WI38 (cell line): ENCODE measurements at regions not wholly inside any gene's neighbourhood (a gene's known extent, or its start where the extent isn't known, plus 50 kb on each side); places are given as distances from the start of the nearest gene placed in this dataset.

Experiments used
- H3K4me3 ChIP-seq: 2 replicates; pipeline ENCODE4 v1.5.1; 2011; ENCODE audit warnings: low read depth, mild to moderate bottlenecking, control low read depth, low read length
- TF ChIP-seq, protein P1 (sequence below): IDR thresholded peaks from 2 replicates; pipeline ENCODE4 v1.5.1; 2012; ENCODE audit warnings: low read depth, mild to moderate bottlenecking, control low read depth, low read length

DNA sequence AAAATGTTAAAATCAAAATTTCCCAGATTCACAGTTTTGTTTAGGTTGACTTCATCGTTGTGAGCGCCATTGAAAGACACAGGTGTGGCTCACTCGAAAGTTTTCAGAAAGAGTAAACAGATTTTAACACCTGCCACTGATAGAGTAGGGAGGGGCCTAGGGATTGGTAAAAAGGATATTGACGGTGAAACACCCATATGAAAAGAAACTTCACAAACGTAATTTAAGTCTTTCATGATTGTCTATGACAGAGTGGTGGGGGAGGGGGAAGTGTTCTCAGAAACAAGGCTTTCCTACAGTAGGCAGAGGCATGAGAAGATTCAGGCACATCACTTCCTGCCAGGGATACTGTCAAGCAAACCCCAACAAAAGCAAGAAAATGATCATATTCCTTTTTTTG lies 101.4 kb downstream of the PERP start:
- TF ChIP-seq, protein P1, sequence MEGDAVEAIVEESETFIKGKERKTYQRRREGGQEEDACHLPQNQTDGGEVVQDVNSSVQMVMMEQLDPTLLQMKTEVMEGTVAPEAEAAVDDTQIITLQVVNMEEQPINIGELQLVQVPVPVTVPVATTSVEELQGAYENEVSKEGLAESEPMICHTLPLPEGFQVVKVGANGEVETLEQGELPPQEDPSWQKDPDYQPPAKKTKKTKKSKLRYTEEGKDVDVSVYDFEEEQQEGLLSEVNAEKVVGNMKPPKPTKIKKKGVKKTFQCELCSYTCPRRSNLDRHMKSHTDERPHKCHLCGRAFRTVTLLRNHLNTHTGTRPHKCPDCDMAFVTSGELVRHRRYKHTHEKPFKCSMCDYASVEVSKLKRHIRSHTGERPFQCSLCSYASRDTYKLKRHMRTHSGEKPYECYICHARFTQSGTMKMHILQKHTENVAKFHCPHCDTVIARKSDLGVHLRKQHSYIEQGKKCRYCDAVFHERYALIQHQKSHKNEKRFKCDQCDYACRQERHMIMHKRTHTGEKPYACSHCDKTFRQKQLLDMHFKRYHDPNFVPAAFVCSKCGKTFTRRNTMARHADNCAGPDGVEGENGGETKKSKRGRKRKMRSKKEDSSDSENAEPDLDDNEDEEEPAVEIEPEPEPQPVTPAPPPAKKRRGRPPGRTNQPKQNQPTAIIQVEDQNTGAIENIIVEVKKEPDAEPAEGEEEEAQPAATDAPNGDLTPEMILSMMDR, result no peak
- H3K4me3 ChIP-seq, result no peak overlapping the region

DNA sequence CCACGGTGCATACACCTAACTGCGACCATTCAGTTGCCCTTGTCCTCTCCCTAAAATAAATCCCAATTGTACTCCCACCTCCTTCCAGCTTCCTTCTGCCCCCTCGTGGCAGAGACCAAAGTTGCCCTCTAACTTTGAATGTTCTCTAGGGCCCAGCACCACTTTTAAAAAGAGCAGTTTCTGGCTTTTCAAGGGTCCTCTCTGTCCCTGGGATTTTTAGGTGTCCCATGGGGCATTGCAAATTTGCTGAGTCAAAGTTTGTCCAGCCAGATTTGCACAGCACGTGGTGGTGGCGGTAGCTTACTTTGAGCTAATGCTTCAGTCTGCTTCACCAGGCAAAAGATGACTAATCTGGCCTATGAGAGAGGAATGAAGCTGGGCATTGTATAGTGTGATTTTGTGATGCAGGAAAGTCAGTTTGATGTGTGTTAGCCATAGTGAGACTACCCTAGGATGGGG lies 100.2 kb downstream of the PERP start:
- no peak overlapping the region for H3K4me3 ChIP-seq
- TF ChIP-seq, protein P1, result peak; percentile 48

DNA sequence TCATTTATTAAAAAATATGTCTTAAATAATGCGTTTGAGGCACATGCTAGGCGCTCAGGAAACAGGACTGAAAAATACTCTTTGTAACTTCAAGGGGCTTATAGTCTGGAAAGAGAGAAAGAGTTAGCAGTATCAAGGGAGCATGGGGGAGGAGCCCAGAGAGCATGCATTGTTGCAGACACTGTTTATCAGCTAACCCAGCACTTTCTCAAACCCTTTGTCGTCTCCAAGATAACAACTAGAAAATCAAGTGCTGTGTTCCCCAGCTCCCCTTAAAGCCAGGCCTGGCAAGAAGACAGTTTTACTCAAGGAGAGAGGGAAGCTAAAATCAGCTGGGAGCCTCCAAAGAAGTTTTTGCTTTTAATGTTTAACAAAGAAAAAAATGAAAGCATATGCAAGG lies 98.4 kb downstream of the PERP start:
- TF ChIP-seq, protein P1, result no peak
- no peak overlapping the region for H3K4me3 ChIP-seq

DNA sequence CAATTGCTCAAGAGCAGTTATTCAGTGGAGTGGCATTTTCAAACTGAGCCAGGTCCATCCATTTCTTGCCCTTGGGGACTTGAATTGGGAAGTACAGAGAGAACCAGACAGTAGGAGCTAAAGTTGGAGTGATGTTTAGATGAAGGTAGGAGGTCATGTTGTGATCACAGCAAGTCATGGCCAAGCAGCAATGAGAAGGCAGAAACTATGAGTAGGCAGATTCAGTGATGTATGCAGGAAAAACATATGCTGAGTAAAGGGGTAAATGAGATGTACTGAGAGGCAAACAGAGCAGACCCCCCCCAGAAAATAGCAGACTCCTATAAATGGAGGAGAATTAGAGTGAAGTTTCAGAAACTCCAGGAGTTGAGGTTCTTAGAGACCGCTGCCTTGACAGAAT lies 95.8 kb downstream of the PERP start:
- TF ChIP-seq, protein P1, result no peak
- no peak overlapping the region for H3K4me3 ChIP-seq

DNA sequence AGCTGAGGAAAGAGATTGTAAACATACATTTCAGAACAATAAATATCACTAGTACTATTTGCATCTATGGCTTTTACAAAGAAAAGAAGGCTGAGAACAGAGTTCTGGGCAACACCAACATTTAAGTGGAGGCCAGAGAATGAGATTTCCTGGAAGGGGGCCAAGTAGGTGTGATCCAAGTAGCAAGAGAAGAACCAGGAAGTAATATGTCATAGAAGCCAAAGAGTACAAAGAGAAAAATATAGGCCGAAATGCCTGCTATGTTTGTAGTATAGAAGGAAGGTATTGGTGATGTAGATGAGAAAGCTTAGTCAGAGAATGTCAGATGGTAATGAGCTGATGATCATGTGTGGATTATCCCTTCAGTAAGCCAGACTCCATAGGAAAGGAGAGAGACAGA lies 94.5 kb downstream of the PERP start:
- no peak overlapping the region for H3K4me3 ChIP-seq
- TF ChIP-seq, protein P1, result no peak

DNA sequence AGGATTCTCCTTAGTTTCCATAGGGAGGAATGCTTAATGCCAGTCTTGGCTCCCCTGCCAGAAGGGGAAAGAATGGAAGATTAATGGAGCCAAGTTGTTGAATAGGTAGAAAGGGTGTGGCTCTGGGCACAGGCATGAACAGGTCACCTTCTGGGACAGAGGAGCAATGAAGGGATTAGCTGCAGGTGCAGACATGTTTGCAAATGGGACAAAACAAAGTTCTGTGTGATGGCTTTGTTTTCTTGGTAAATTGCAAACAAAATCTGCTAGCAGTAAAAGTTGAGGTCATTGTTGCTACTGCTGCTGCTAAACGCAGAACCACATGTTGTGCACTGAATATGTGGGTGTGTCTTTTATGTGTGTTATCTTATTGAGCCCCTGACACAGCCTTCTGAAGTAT lies 93.3 kb downstream of the PERP start:
- TF ChIP-seq, protein P1, result no peak
- no peak overlapping the region for H3K4me3 ChIP-seq

DNA sequence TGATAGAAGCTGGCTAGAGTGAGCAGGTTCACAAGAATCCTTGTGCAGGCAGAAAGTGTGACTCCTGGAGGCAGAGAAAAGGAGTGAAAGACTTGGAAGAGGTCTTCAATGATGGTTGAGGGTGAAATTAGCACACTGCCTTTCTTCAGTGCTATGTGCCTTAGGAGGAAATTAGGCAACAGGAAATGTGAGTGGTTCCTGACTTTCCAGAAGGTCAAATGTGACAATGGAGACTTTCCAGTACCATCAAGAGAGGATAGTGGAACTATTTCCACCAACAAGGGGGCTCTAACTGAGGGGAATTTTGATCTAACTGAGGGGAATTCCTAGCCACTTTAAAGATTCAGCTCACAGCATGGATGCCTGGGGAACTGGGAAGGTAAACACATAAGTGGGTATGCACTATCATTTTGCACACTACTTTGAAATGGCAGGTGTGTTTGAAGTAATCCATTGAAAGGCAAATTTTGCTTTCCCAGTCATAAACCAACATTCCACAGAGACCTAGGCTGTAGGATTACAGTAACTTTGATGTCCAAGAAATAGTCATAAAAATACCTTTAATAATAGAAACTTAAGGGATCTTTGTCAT lies 90.0 kb downstream of the PERP start:
- TF ChIP-seq, protein P1, result no peak
- no peak overlapping the region for H3K4me3 ChIP-seq
